ENCODE measurements at regions not wholly inside any gene's neighbourhood (a gene's known extent, or its start where the extent isn't known, plus 50 kb on each side); places are given as distances from the start of the nearest gene placed in this dataset.

- H4K20me1 ChIP-seq (ENCODE audit: control insufficient read depth, insufficient read depth, insufficient read length): no peaks in the 10 kb centered on the region
- Mint-ChIP-seq H3K4me3 (no peak overlapping the region), H3K36me3 (ENCODE audit: insufficient read depth in 1 of 3, low read depth in 3 of 3) (no peaks in the 10 kb centered on the region), H3K9me3 (no peaks in the 10 kb centered on the region), H3K4me1 (peaks cover 17 to 20% of the 10 kb centered on the region in 2 experiments), H3K27ac (no peak overlapping the region), H3K27me3 (ENCODE audit: low read depth) (peaks cover 4% of the 10 kb centered on the region)
- H3K9ac ChIP-seq (ENCODE audit: extremely low read depth, insufficient read length, low read length): no peak overlapping the region
- H2AFZ ChIP-seq (ENCODE audit: low read length): no peak overlapping the region
- H3K23me2 ChIP-seq (ENCODE audit: insufficient read length, low read depth, low read length, poor library complexity, severe bottlenecking): no peaks in the 10 kb centered on the region
- H4K8ac ChIP-seq (replicated peaks; ENCODE audit: insufficient read length, low read depth, low read length): no peak overlapping the region
- no peak overlapping the region for H2BK12ac ChIP-seq (ENCODE audit: insufficient read length, low read depth, low read length)
- H3K23ac ChIP-seq (ENCODE audit: insufficient read length, low read depth, low read length): no peak overlapping the region
- no peak overlapping the region for H2AK5ac ChIP-seq (ENCODE audit: insufficient read length, low read length)
- H4K5ac ChIP-seq (ENCODE audit: insufficient read length, low read depth, low read length): no peak overlapping the region
- no peaks in the 10 kb centered on the region for H3K27me3 ChIP-seq (ENCODE audit: insufficient read depth, low read length)
- no peak overlapping the region for H3T11ph ChIP-seq (ENCODE audit: low read length)
- H3K27ac ChIP-seq (ENCODE audit: insufficient read length, low read depth, low read length): no peak overlapping the region
- TF ChIP-seq CTCF (conservative IDR thresholded peaks at IDR 0.05): no peak
- no peak overlapping the region for H2BK20ac ChIP-seq (ENCODE audit: low read depth, low read length, poor library complexity, severe bottlenecking)
- H2BK120ac ChIP-seq (ENCODE audit: low read depth, low read length, poor library complexity, severe bottlenecking): no peak overlapping the region
- H3K79me1 ChIP-seq (ENCODE audit: insufficient read depth, low read depth, low read length, poor library complexity, severe bottlenecking): no peaks in the 10 kb centered on the region
- H4K91ac ChIP-seq (ENCODE audit: insufficient read length, low read depth, low read length): no peak overlapping the region
- H3K9me3 ChIP-seq (ENCODE audit: control insufficient read depth, low read depth, low read length): no peaks in the 10 kb centered on the region
- H3K14ac ChIP-seq (ENCODE audit: insufficient read depth, low read length): no peak overlapping the region
- no peaks in the 10 kb centered on the region for H3K79me2 ChIP-seq (ENCODE audit: insufficient read depth, low read length)
- no peak for DNase-seq
- no peak overlapping the region for H2BK15ac ChIP-seq (ENCODE audit: low read depth, low read length)
- H3K4me1 ChIP-seq (ENCODE audit: insufficient read depth, low read length): no peaks in the 10 kb centered on the region
- H3K4ac ChIP-seq (ENCODE audit: low read depth, low read length): no peak overlapping the region
- no peak overlapping the region for H2BK5ac ChIP-seq (ENCODE audit: insufficient read length, low read length)
- no peak overlapping the region for H3K56ac ChIP-seq (ENCODE audit: insufficient read length, low read depth, low read length)
- WGBS (ENCODE audit: extremely low coverage, insufficient read length, low lambda C conversion rate): no CpG with 5 or more reads among the region's 1 CpG
- H3K4me2 ChIP-seq (ENCODE audit: insufficient read depth, insufficient read length, low read length): no peak overlapping the region
- H3K18ac ChIP-seq (ENCODE audit: insufficient read length, low read depth, low read length): no peak overlapping the region
Observed at GRCh38 chr5:6162175-6162574, 216.2 kb downstream of the MED10 start.
